GM12878 (cell line): ENCODE measurements at regions not wholly inside any gene's neighbourhood (a gene's known extent, or its start where the extent isn't known, plus 50 kb on each side); places are given as distances from the start of the nearest gene placed in this dataset.

ENCODE experiments used
- ATAC-seq: fragments of 200-7000 bp; cut with Tn5 transposase; 3 replicates; pipeline ENCODE4 v1.9.1; 2020; ENCODE audit warnings: mild to moderate bottlenecking, moderate library complexity
- BruUV-seq: library from RNA; stranded (reverse); fragments of 400-500 nt; replicated peaks from 2 replicates; lab custom pipeline; 2021; lab: Mats Ljungman, UMichigan
- CTCF ChIA-PET: fragments of 300-600 bp; sonication (Branson Sonifier 250); formaldehyde crosslinking; extraction: SDS; loops from one replicate; lab custom pipeline; 2021; ENCODE audit warnings: inconsistent platforms; lab: Yijun Ruan, JAX
- POLR2A ChIA-PET: fragments of 350-600 bp; formaldehyde crosslinking; extraction: SDS; loops from one replicate; lab custom pipeline; 2021; ENCODE audit warnings: inconsistent platforms; lab: Charles Lee
- RAD21 ChIA-PET: fragments of 300-600 bp; sonication (Branson Sonifier 250); formaldehyde crosslinking; loops from one replicate; lab custom pipeline; 2023; ENCODE audit warnings: antibody characterized with exemption; ENCODE audit not compliant: unreplicated experiment; lab: Charles Lee
- SMC1A ChIA-PET: fragments of 300-600 bp; sonication (Branson Sonifier 250); formaldehyde crosslinking; loops from one replicate; lab custom pipeline; 2023; ENCODE audit not compliant: unreplicated experiment, uncharacterized antibody; lab: Charles Lee
- DNase-seq: peaks from one replicate; pipeline ENCODE4 v3.0.0-alpha.2; 2011; ENCODE audit warnings: low read depth, low spot score
- FAIRE-seq: peaks from 3 replicates; lab custom pipeline; 2011; peaks lifted over from hg19 to GRCh38; lab: Jason Lieb, UNC
- H2AFZ ChIP-seq: 2 replicates; pipeline ENCODE4 v1.6.0; 2011; ENCODE audit warnings: low read depth, low read length, control low read depth; ENCODE audit not compliant: control insufficient read depth
- H3K27ac ChIP-seq: 2 replicates; pipeline ENCODE4 v1.5.1; 2011; ENCODE audit warnings: control low read depth; ENCODE audit not compliant: control insufficient read depth, insufficient read depth
- H3K27me3 ChIP-seq, 2 experiments: replicated peaks in 1 of 2; 2 replicates each; pipeline versions ENCODE4 v1.6.0 to v1.6.1; 2011; ENCODE audit warnings: low read length in 1 of 2; ENCODE audit not compliant: control insufficient read depth in 2 of 2, insufficient read depth in 2 of 2
- H3K36me3 ChIP-seq, 2 experiments: 2 replicates each; pipeline ENCODE4 v1.5.1; 2011; ENCODE audit warnings: low read length in 1 of 2; ENCODE audit not compliant: control insufficient read depth in 2 of 2, insufficient read depth in 2 of 2
- H3K4me1 ChIP-seq: 2 replicates; pipeline ENCODE4 v1.6.1; 2011; ENCODE audit warnings: mild to moderate bottlenecking, low read length, moderate library complexity, mixed read lengths; ENCODE audit not compliant: control insufficient read depth, insufficient read depth
- H3K4me2 ChIP-seq: 2 replicates; pipeline ENCODE4 v1.6.0; 2011; ENCODE audit warnings: control low read depth; ENCODE audit not compliant: control insufficient read depth, insufficient read depth
- H3K4me3 ChIP-seq: fragments of 200-600 bp; sonication (generic); 2 replicates; pipeline ENCODE4 v1.5.1; 2016
- H3K79me2 ChIP-seq: 2 replicates; pipeline ENCODE4 v1.6.0; 2011; ENCODE audit warnings: low read length; ENCODE audit not compliant: control insufficient read depth, insufficient read depth
- H3K9ac ChIP-seq: 2 replicates; pipeline ENCODE4 v1.8.0; 2011; ENCODE audit warnings: low read length, control low read depth, mixed read lengths; ENCODE audit not compliant: control insufficient read depth, insufficient read depth
- H3K9me3 ChIP-seq: replicated peaks from 3 replicates; pipeline ENCODE4 v1.5.1; 2011; ENCODE audit warnings: mild to moderate bottlenecking, low read length; ENCODE audit not compliant: control insufficient read depth, insufficient read depth
- H4K20me1 ChIP-seq: 2 replicates; pipeline ENCODE4 v1.6.0; 2011; ENCODE audit not compliant: control insufficient read depth, insufficient read depth
- ATF7 ChIP-seq: fragments of 450-650 bp; IDR thresholded peaks from 2 replicates; pipeline ENCODE4 v1.6.1; 2016; ENCODE audit warnings: low read depth, mild to moderate bottlenecking
- EGR1 ChIP-seq, 2 experiments: IDR thresholded peaks; 1 replicate in 1 of 2; 2 replicates in 1 of 2; pipeline ENCODE4 v1.6.1; 2011 to 2012; ENCODE audit warnings: low read depth in 2 of 2, low read length in 2 of 2, borderline replicate concordance in 1 of 2, mild to moderate bottlenecking in 1 of 2, moderate library complexity in 1 of 2
- IKZF2 ChIP-seq, 2 experiments: fragments of 450-650 bp; IDR thresholded peaks; 2 replicates each; pipeline ENCODE4 v1.6.1; 2017; ENCODE audit warnings: mild to moderate bottlenecking in 2 of 2, moderate library complexity in 2 of 2
- NFYA ChIP-seq: IDR thresholded peaks from 2 replicates; pipeline ENCODE4 v1.6.1; 2011; ENCODE audit warnings: low read depth, mild to moderate bottlenecking, low read length, improper control_type of control experiment, borderline replicate concordance
- NR2F1 ChIP-seq: fragments of 450-650 bp; conservative IDR thresholded peaks from 2 replicates; pipeline ENCODE4 v1.6.1; 2017; ENCODE audit warnings: mild to moderate bottlenecking
- PML ChIP-seq: IDR thresholded peaks from 2 replicates; pipeline ENCODE4 v1.6.1; 2012; ENCODE audit warnings: low read length, inconsistent platforms
- SMAD5 ChIP-seq: IDR thresholded peaks from 2 replicates; pipeline ENCODE4 v1.6.1; 2016; ENCODE audit warnings: antibody characterized with exemption, low read depth
- STAT1 ChIP-seq: fragments of 450-650 bp; conservative IDR thresholded peaks from 2 replicates; pipeline ENCODE4 v1.6.1; 2014; ENCODE audit warnings: antibody characterized with exemption, mild to moderate bottlenecking
- TCF12 ChIP-seq: IDR thresholded peaks from 2 replicates; pipeline ENCODE4 v1.6.1; 2011; ENCODE audit warnings: low read depth, mild to moderate bottlenecking, low read length
- WRNIP1 ChIP-seq: IDR thresholded peaks from 2 replicates; pipeline ENCODE4 v1.6.1; 2011; ENCODE audit warnings: low read depth, low read length, improper control_type of control experiment, borderline replicate concordance
- ZZZ3 ChIP-seq: IDR thresholded peaks from 2 replicates; pipeline ENCODE4 v1.6.1; 2011; ENCODE audit warnings: low read depth; ENCODE audit not compliant: control insufficient read depth, insufficient read length
- WGBS: methylation state at CpG from one replicate; pipeline ENCODE4 v1.1.6; 2016; ENCODE audit warnings: low lambda C conversion rate; ENCODE audit not compliant: insufficient replicate concordance, insufficient coverage; ENCODE audit errors: missing lambda C conversion rate; 5-methylcytosine and 5-hydroxymethylcytosine counted together
- in situ Hi-C: fragments of 300-500 bp; cut with MboI; formaldehyde crosslinking; loops from 9 replicates; pipeline ENCODE4 v1.14.3; 2018; ENCODE audit warnings: mixed read lengths
- intact Hi-C: fragments of 100-400 bp; cut with micrococcal nuclease; formaldehyde crosslinking; loops from one replicate; pipeline ENCODE4 v1.14.2; 2022; ENCODE audit not compliant: unreplicated experiment
- TF ChIP-seq, protein P1 (sequence below): fragments of 450-650 bp; IDR thresholded peaks from 2 replicates; pipeline ENCODE4 v1.6.1; 2017; ENCODE audit warnings: mild to moderate bottlenecking
- TF ChIP-seq, protein P2 (sequence below): IDR thresholded peaks from 2 replicates; pipeline ENCODE4 v1.6.1; 2011; ENCODE audit warnings: borderline replicate concordance, low read depth, mild to moderate bottlenecking, moderate library complexity, low read length; ENCODE audit not compliant: insufficient read depth, poor library complexity, severe bottlenecking
- TF ChIP-seq, protein P3 (sequence below): IDR thresholded peaks from 2 replicates; pipeline ENCODE4 v1.6.1; 2012; ENCODE audit warnings: mild to moderate bottlenecking, low read depth, low read length
- TF ChIP-seq, protein P4 (sequence below): fragments of 450-650 bp; IDR thresholded peaks from 2 replicates; pipeline ENCODE4 v1.6.1; 2016; ENCODE audit warnings: mild to moderate bottlenecking

DNA sequence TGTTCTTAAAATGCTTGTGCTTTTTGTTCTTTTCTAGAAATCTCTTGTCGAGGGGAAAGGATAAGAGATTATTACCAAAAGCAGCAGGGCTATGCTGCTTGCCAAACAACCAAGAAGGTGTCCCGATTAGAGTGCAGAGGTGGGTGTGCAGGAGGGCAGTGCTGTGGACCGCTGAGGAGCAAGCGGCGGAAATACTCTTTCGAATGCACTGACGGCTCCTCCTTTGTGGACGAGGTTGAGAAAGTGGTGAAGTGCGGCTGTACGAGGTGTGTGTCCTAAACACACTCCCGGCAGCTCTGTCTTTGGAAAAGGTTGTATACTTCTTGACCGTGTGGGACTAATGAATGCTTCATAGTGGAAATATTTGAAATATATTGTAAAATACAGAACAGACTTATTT, 81.5 kb upstream of the PACRGL start (continued):
- TF ChIP-seq, protein P1, sequence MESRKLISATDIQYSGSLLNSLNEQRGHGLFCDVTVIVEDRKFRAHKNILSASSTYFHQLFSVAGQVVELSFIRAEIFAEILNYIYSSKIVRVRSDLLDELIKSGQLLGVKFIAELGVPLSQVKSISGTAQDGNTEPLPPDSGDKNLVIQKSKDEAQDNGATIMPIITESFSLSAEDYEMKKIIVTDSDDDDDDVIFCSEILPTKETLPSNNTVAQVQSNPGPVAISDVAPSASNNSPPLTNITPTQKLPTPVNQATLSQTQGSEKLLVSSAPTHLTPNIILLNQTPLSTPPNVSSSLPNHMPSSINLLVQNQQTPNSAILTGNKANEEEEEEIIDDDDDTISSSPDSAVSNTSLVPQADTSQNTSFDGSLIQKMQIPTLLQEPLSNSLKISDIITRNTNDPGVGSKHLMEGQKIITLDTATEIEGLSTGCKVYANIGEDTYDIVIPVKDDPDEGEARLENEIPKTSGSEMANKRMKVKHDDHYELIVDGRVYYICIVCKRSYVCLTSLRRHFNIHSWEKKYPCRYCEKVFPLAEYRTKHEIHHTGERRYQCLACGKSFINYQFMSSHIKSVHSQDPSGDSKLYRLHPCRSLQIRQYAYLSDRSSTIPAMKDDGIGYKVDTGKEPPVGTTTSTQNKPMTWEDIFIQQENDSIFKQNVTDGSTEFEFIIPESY: no peak
- no peak for TF ChIP-seq NR2F1

DNA sequence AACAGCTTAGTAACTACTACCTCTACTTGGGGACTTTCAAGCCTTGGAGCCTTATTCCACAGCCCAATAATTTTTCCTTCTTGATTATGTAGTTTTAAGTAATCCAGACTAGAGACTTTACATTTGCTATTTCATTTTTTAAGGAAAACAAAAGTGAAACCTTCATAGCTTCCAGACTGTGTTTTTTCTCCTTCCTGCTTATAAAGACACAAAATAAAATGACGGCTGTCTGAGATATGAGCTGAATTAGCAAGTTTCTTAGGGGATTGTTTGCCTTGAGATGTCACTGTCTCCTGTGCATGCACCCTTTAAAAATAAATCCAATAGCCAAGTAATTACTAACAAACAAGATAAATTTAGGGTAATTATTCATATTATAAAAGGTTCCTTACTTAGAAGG, 78.8 kb upstream of the PACRGL start:
- intact Hi-C loops: no loop called here
- CTCF ChIA-PET: interaction anchor here (1.0 kb wide), 1 partner anchor 194 kb away, joined by 3 read pairs; no protein-coding TSS in a partner anchor
- SMC1A ChIA-PET: no interaction called here
- H3K9me3 ChIP-seq: no peaks in the 10 kb centered on the region
- WGBS: 3% methylated on average over 1 of the region's 1 CpG
- H3K9ac ChIP-seq: no peak overlapping the region
- DNase-seq: no peak
- no peak for FAIRE-seq
- no peak for ATAC-seq
- RAD21 ChIA-PET: no interaction called here
- H3K4me1 ChIP-seq: no peaks in the 10 kb centered on the region
- no peaks in the 10 kb centered on the region for H3K79me2 ChIP-seq
- no peaks in the 10 kb centered on the region for H4K20me1 ChIP-seq
- no peak overlapping the region for H3K27ac ChIP-seq
- H2AFZ ChIP-seq: no peak overlapping the region
- no TSS peak for BruUV-seq
- H3K4me3 ChIP-seq: no peak overlapping the region
- TF ChIP-seq, protein P2, sequence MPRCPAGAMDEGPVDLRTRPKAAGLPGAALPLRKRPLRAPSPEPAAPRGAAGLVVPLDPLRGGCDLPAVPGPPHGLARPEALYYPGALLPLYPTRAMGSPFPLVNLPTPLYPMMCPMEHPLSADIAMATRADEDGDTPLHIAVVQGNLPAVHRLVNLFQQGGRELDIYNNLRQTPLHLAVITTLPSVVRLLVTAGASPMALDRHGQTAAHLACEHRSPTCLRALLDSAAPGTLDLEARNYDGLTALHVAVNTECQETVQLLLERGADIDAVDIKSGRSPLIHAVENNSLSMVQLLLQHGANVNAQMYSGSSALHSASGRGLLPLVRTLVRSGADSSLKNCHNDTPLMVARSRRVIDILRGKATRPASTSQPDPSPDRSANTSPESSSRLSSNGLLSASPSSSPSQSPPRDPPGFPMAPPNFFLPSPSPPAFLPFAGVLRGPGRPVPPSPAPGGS: no peak
- TF ChIP-seq, protein P3, sequence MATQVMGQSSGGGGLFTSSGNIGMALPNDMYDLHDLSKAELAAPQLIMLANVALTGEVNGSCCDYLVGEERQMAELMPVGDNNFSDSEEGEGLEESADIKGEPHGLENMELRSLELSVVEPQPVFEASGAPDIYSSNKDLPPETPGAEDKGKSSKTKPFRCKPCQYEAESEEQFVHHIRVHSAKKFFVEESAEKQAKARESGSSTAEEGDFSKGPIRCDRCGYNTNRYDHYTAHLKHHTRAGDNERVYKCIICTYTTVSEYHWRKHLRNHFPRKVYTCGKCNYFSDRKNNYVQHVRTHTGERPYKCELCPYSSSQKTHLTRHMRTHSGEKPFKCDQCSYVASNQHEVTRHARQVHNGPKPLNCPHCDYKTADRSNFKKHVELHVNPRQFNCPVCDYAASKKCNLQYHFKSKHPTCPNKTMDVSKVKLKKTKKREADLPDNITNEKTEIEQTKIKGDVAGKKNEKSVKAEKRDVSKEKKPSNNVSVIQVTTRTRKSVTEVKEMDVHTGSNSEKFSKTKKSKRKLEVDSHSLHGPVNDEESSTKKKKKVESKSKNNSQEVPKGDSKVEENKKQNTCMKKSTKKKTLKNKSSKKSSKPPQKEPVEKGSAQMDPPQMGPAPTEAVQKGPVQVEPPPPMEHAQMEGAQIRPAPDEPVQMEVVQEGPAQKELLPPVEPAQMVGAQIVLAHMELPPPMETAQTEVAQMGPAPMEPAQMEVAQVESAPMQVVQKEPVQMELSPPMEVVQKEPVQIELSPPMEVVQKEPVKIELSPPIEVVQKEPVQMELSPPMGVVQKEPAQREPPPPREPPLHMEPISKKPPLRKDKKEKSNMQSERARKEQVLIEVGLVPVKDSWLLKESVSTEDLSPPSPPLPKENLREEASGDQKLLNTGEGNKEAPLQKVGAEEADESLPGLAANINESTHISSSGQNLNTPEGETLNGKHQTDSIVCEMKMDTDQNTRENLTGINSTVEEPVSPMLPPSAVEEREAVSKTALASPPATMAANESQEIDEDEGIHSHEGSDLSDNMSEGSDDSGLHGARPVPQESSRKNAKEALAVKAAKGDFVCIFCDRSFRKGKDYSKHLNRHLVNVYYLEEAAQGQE: no peak
- TF ChIP-seq, protein P4, sequence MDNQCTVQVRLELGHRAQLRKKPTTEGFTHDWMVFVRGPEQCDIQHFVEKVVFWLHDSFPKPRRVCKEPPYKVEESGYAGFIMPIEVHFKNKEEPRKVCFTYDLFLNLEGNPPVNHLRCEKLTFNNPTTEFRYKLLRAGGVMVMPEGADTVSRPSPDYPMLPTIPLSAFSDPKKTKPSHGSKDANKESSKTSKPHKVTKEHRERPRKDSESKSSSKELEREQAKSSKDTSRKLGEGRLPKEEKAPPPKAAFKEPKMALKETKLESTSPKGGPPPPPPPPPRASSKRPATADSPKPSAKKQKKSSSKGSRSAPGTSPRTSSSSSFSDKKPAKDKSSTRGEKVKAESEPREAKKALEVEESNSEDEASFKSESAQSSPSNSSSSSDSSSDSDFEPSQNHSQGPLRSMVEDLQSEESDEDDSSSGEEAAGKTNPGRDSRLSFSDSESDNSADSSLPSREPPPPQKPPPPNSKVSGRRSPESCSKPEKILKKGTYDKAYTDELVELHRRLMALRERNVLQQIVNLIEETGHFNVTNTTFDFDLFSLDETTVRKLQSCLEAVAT: no peak
- TF ChIP-seq EGR1 (IDR thresholded peaks at IDR 0.05; ENCODE audit: borderline replicate concordance in 1 of 2, low read depth in 2 of 2, low read length in 2 of 2) (no peak), STAT1 (no peak), SMAD5 (no peak), PML (no peak), WRNIP1 (no peak), TCF12 (no peak), ATF7 (no peak), ZZZ3 (no peak), NFYA (no peak), IKZF2 (IDR thresholded peaks at IDR 0.05) (no peak)
- H3K36me3 ChIP-seq: no peaks in the 10 kb centered on the region
- H3K27me3 ChIP-seq: no peaks in the 10 kb centered on the region
- POLR2A ChIA-PET: no interaction called here
- in situ Hi-C loops: no loop called here
- no peak overlapping the region for H3K4me2 ChIP-seq
